HCT116 (cell line): ENCODE measurements at regions not wholly inside any gene's neighbourhood (a gene's known extent, or its start where the extent isn't known, plus 50 kb on each side); places are given as distances from the start of the nearest gene placed in this dataset.

Source experiments
- ATAC-seq: fragments of 200-7000 bp; cut with Tn5 transposase; 2 replicates; pipeline ENCODE4 v1.9.1; 2020; ENCODE audit warnings: mild to moderate bottlenecking, moderate library complexity
- BruUV-seq: library from RNA; stranded (reverse); fragments of 400-500 nt; replicated peaks from 2 replicates; lab custom pipeline; 2021; lab: Mats Ljungman, UMichigan
- CTCF ChIA-PET: fragments of 300-600 bp; sonication (Branson Sonifier 250); formaldehyde crosslinking; loops from one replicate; lab custom pipeline; 2021; ENCODE audit warnings: antibody characterized with exemption; lab: Charles Lee
- POLR2A ChIA-PET: fragments of 300-600, 350-600 bp; sonication (Branson Sonifier 250); formaldehyde crosslinking; loops from one replicate; lab custom pipeline; 2021; ENCODE audit warnings: antibody characterized with exemption; lab: Charles Lee
- RAD21 ChIA-PET, 2 experiments: fragments of 300-600 bp; sonication (Branson Sonifier 250); formaldehyde crosslinking; loops; one replicate each; lab custom pipeline; 2023; ENCODE audit warnings: low total read pairs in 2 of 2; ENCODE audit not compliant: uncharacterized antibody in 2 of 2, unreplicated experiment in 2 of 2, low non-redundant PET in 1 of 2; lab: Charles Lee
- DNase-seq: peaks from one replicate; pipeline ENCODE4 v3.0.0-alpha.2; 2010; ENCODE audit warnings: low read depth, low spot score
- H2AFZ ChIP-seq: fragments of 200-600 bp; shearing (Covaris generic), sonication (generic); 2 replicates; pipeline ENCODE4 v1.6.1; 2017; ENCODE audit warnings: low read depth, mixed run types, mixed read lengths, antibody characterized with exemption, low read length; ENCODE audit not compliant: poor library complexity, severe bottlenecking
- H3K27ac ChIP-seq: 2 replicates; pipeline ENCODE4 v1.5.1; 2012; ENCODE audit warnings: low read depth, low read length
- H3K27me3 ChIP-seq: fragments of 200-600 bp; sonication (generic); 2 replicates; pipeline ENCODE4 v1.6.1; 2016; ENCODE audit warnings: mixed run types, low read length, mixed read lengths; ENCODE audit not compliant: insufficient read depth
- H3K36me3 ChIP-seq, 2 experiments: fragments of 200-500 bp in 1 of 2; fragments of 200-600 bp in 1 of 2; sonication (Bioruptor generic) in 1 of 2; sonication (generic) in 1 of 2; 2 replicates each; pipeline versions ENCODE4 v1.5.1 to v1.6.1; 2014 to 2016; ENCODE audit warnings: low read length in 2 of 2, inconsistent platforms in 1 of 2, mixed read lengths in 1 of 2, mixed run types in 1 of 2; ENCODE audit not compliant: insufficient read depth in 2 of 2, control insufficient read depth in 1 of 2
- H3K4me1 ChIP-seq, 2 experiments: fragments of 200-600 bp in 1 of 2; sonication (generic) in 1 of 2; 2 replicates each; pipeline versions ENCODE4 v1.5.1 to v1.6.1; 2012 to 2017; ENCODE audit warnings: low read length in 2 of 2, inconsistent platforms in 1 of 2, mild to moderate bottlenecking in 1 of 2, mixed read lengths in 1 of 2, mixed run types in 1 of 2, moderate library complexity in 1 of 2; ENCODE audit not compliant: insufficient read depth in 2 of 2, control insufficient read depth in 1 of 2
- H3K4me2 ChIP-seq: fragments of 200-600 bp; sonication (generic); 2 replicates; pipeline ENCODE4 v1.6.1; 2017; ENCODE audit warnings: mixed run types, low read length, mixed read lengths
- H3K4me3 ChIP-seq, 2 experiments: fragments of 200-600 bp in 1 of 2; sonication (generic) in 1 of 2; replicated peaks in 1 of 2; 2 replicates each; pipeline ENCODE4 v1.5.1; 2011 to 2016; ENCODE audit warnings: low read length in 2 of 2, control low read depth in 1 of 2, low read depth in 1 of 2, mild to moderate bottlenecking in 1 of 2, mixed read lengths in 1 of 2, mixed run types in 1 of 2
- H3K79me2 ChIP-seq: fragments of 200-600 bp; sonication (generic); 2 replicates; pipeline ENCODE4 v1.6.1; 2017; ENCODE audit warnings: mild to moderate bottlenecking, mixed run types, low read length, moderate library complexity, mixed read lengths; ENCODE audit not compliant: insufficient read depth
- H3K9ac ChIP-seq: fragments of 200-600 bp; sonication (generic); 2 replicates; pipeline ENCODE4 v1.6.1; 2016; ENCODE audit warnings: low read length, mixed read lengths
- H3K9me2 ChIP-seq: fragments of 200-600 bp; sonication (generic), shearing (Covaris generic); 2 replicates; pipeline ENCODE4 v1.6.1; 2017; ENCODE audit warnings: mixed run types, mild to moderate bottlenecking, moderate library complexity; ENCODE audit not compliant: insufficient read depth
- H3K9me3 ChIP-seq, 2 experiments: fragments of 200-500 bp in 1 of 2; fragments of 200-600 bp in 1 of 2; sonication (Bioruptor generic) in 1 of 2; sonication (generic) in 1 of 2; 2 replicates each; pipeline ENCODE4 v1.6.1; 2014 to 2017; ENCODE audit warnings: low read length in 2 of 2, mixed read lengths in 2 of 2, inconsistent platforms in 1 of 2, low read depth in 1 of 2, mild to moderate bottlenecking in 1 of 2, mixed run types in 1 of 2, moderate library complexity in 1 of 2; ENCODE audit not compliant: control insufficient read depth in 1 of 2, insufficient read depth in 1 of 2
- H4K20me1 ChIP-seq: fragments of 200-600 bp; sonication (generic), shearing (Covaris generic); 2 replicates; pipeline ENCODE4 v1.6.1; 2017; ENCODE audit warnings: mixed run types, mild to moderate bottlenecking, moderate library complexity; ENCODE audit not compliant: insufficient read depth
- CEBPB ChIP-seq: IDR thresholded peaks from 2 replicates; pipeline ENCODE4 v1.6.1; 2012; ENCODE audit warnings: low read depth
- FOSL1 ChIP-seq: IDR thresholded peaks from 2 replicates; pipeline ENCODE4 v1.6.1; 2012; ENCODE audit warnings: low read depth
- POLR2AphosphoS5 ChIP-seq: IDR thresholded peaks from 2 replicates; pipeline ENCODE4 v1.6.1; 2011; ENCODE audit warnings: mild to moderate bottlenecking, low read depth, low read length, moderate library complexity
- RAD21 ChIP-seq: IDR thresholded peaks from 2 replicates; pipeline ENCODE4 v1.6.1; 2012; ENCODE audit warnings: low read depth, mild to moderate bottlenecking
- SIN3A ChIP-seq: IDR thresholded peaks from 2 replicates; pipeline ENCODE4 v1.6.1; 2012; ENCODE audit warnings: low read depth
- YY1 ChIP-seq: IDR thresholded peaks from 2 replicates; pipeline ENCODE4 v1.6.1; 2011; ENCODE audit warnings: low read length, low read depth, moderate library complexity, mild to moderate bottlenecking; ENCODE audit not compliant: insufficient replicate concordance; ENCODE audit errors: extremely low read depth
- intact Hi-C: fragments of 100-400 bp; cut with micrococcal nuclease; formaldehyde crosslinking; loops from 2 replicates; pipeline ENCODE4 v1.10.0; 2022
- TF ChIP-seq, protein P1 (sequence below), 3 experiments: fragments of 200-600 bp in 1 of 3; sonication (generic) in 1 of 3; IDR thresholded peaks in 2 of 3; conservative IDR thresholded peaks in 1 of 3; 2 replicates each; pipeline ENCODE4 v1.5.1; 2012 to 2017; ENCODE audit warnings: low read depth in 2 of 3, low read length in 2 of 3, antibody characterized with exemption in 1 of 3, borderline replicate concordance in 1 of 3, control low read depth in 1 of 3, mild to moderate bottlenecking in 1 of 3, mixed read lengths in 1 of 3, mixed run types in 1 of 3, moderate library complexity in 1 of 3; ENCODE audit not compliant: insufficient read depth in 1 of 3
- TF ChIP-seq, protein P2 (sequence below): IDR thresholded peaks from 2 replicates; pipeline ENCODE4 v1.6.1; 2012

GRCh38 chr2:223668302-223668998 lies 66.3 kb upstream of the SCG2 start:
- POLR2A ChIA-PET, result no interaction called here
- no peaks in the 10 kb centered on the region for H3K9me3 ChIP-seq
- H3K9ac ChIP-seq, result no peak overlapping the region
- no peaks in the 10 kb centered on the region for H3K9me2 ChIP-seq
- no peak overlapping the region for H3K27ac ChIP-seq
- no peaks in the 10 kb centered on the region for H3K79me2 ChIP-seq
- 0 out of 4 replicates have a peak, but pooled peaks cover 0 to 6% of the 10 kb centered on the region in 2 experiments for H3K36me3 ChIP-seq
- CTCF ChIA-PET, result no interaction called here
- no peak for TF ChIP-seq FOSL1
- TF ChIP-seq, protein P1, sequence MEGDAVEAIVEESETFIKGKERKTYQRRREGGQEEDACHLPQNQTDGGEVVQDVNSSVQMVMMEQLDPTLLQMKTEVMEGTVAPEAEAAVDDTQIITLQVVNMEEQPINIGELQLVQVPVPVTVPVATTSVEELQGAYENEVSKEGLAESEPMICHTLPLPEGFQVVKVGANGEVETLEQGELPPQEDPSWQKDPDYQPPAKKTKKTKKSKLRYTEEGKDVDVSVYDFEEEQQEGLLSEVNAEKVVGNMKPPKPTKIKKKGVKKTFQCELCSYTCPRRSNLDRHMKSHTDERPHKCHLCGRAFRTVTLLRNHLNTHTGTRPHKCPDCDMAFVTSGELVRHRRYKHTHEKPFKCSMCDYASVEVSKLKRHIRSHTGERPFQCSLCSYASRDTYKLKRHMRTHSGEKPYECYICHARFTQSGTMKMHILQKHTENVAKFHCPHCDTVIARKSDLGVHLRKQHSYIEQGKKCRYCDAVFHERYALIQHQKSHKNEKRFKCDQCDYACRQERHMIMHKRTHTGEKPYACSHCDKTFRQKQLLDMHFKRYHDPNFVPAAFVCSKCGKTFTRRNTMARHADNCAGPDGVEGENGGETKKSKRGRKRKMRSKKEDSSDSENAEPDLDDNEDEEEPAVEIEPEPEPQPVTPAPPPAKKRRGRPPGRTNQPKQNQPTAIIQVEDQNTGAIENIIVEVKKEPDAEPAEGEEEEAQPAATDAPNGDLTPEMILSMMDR (IDR thresholded peaks at IDR 0.05 in 2 of 3, conservative IDR thresholded peaks at IDR 0.05 in 1 of 3; ENCODE audit: borderline replicate concordance in 1 of 3, insufficient read depth in 1 of 3, low read depth in 2 of 3, low read length in 2 of 3), result no peak
- TF ChIP-seq YY1, result no peak
- peak; percentile 12; the same call in 1 of the 2 replicates for TF ChIP-seq CEBPB
- TSS peak; percentile 31 for BruUV-seq
- no peak overlapping the region for H3K4me3 ChIP-seq
- peaks cover 10 to 29% of the 10 kb centered on the region in 2 experiments; a peak in 3 of 4 replicates for H3K4me1 ChIP-seq
- no peaks in the 10 kb centered on the region for H4K20me1 ChIP-seq
- peak overlapping the region; percentile 27 for H3K4me2 ChIP-seq
- RAD21 ChIA-PET, result interaction anchor here in 1 of 2 experiments (1.1 kb wide), 1 partner anchor 421 kb away, joined by 3 read pairs; no protein-coding TSS in a partner anchor
- H3K27me3 ChIP-seq, result no peaks in the 10 kb centered on the region
- ATAC-seq (peak; percentile 57), DNase-seq (no peak)
- peak overlapping the region; percentile 59 for H2AFZ ChIP-seq
- intact Hi-C loops, result loop anchor here (10.0 kb wide), 1 partner anchor 214 kb away; no protein-coding TSS in a partner anchor

GRCh38 chr2:223654384-223654915 lies 52.3 kb upstream of the SCG2 start:
- ChIA-PET RAD21 (no interaction called here), CTCF (interaction anchor here (0.7 kb wide), 1 partner anchor 143 kb away, joined by 5 read pairs; no protein-coding TSS in a partner anchor), POLR2A (no interaction called here)
- Histone ChIP-seq H3K27me3 (no peaks in the 10 kb centered on the region), H3K36me3 (no peaks in the 10 kb centered on the region), H3K9me2 (no peaks in the 10 kb centered on the region), H3K79me2 (no peaks in the 10 kb centered on the region), H3K9ac (no peak overlapping the region), H2AFZ (no peak overlapping the region), H3K4me2 (no peak overlapping the region), H3K9me3 (no peaks in the 10 kb centered on the region), H3K4me1 (peaks cover 0 to 4% of the 10 kb centered on the region in 2 experiments; a peak in 1 of 4 replicates), H4K20me1 (no peaks in the 10 kb centered on the region), H3K4me3 (no peak overlapping the region), H3K27ac (no peak overlapping the region)
- no peak for DNase-seq
- no peak for TF ChIP-seq RAD21
- no peak for TF ChIP-seq YY1
- TF ChIP-seq SIN3A, result no peak
- no peak for TF ChIP-seq POLR2AphosphoS5
- TF ChIP-seq, protein P1 (IDR thresholded peaks at IDR 0.05 in 2 of 3, conservative IDR thresholded peaks at IDR 0.05 in 1 of 3; ENCODE audit: borderline replicate concordance in 1 of 3, insufficient read depth in 1 of 3, low read depth in 2 of 3, low read length in 2 of 3), result no peak
- peak; percentile 57 for TF ChIP-seq CEBPB
- TF ChIP-seq, protein P2, sequence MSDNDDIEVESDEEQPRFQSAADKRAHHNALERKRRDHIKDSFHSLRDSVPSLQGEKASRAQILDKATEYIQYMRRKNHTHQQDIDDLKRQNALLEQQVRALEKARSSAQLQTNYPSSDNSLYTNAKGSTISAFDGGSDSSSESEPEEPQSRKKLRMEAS, result no peak
- intact Hi-C loops, result no loop called here
- ATAC-seq, result no peak; the same call in 1 of the 2 replicates
- BruUV-seq, result no TSS peak
